ENCODE measurements at regions not wholly inside any gene's neighbourhood (a gene's known extent, or its start where the extent isn't known, plus 50 kb on each side); places are given as distances from the start of the nearest gene placed in this dataset.

DNA sequence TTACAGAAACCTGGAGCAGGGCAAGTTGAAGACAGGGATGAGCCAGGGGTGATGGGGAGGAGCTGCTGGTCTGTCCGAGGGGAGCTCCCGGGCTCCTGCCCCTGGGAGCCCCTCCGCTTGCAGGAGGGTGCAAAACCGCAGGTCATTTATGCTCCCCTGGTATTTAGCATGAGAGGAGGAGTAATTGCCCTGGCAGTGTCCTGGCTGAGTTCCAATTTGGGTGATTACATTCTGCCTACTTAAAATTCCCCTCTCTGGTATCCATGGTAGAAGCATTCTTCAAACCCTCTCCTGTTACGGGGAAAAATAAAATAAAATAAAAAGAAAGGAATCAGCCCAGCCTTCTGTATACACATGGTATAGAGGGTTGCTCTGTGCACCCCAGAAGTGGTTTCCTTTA is 61.7 kb upstream of the VRK1 start:
- no peak for DNase-seq (ENCODE audit: low spot score)
- H3K4me1 Mint-ChIP-seq (ENCODE audit: low read depth) = no peaks in the 10 kb centered on the region
- H3K36me3 Mint-ChIP-seq (ENCODE audit: low read depth) = no peaks in the 10 kb centered on the region
- TF ChIP-seq, protein P1, sequence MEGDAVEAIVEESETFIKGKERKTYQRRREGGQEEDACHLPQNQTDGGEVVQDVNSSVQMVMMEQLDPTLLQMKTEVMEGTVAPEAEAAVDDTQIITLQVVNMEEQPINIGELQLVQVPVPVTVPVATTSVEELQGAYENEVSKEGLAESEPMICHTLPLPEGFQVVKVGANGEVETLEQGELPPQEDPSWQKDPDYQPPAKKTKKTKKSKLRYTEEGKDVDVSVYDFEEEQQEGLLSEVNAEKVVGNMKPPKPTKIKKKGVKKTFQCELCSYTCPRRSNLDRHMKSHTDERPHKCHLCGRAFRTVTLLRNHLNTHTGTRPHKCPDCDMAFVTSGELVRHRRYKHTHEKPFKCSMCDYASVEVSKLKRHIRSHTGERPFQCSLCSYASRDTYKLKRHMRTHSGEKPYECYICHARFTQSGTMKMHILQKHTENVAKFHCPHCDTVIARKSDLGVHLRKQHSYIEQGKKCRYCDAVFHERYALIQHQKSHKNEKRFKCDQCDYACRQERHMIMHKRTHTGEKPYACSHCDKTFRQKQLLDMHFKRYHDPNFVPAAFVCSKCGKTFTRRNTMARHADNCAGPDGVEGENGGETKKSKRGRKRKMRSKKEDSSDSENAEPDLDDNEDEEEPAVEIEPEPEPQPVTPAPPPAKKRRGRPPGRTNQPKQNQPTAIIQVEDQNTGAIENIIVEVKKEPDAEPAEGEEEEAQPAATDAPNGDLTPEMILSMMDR (IDR thresholded peaks at IDR 0.05) = no peak
- no peak overlapping the region for H3K4me3 Mint-ChIP-seq (ENCODE audit: unreplicated experiment)
- no peak overlapping the region for H3K27ac Mint-ChIP-seq (ENCODE audit: unreplicated experiment)
- H3K9me3 Mint-ChIP-seq (ENCODE audit: low read depth) = no peaks in the 10 kb centered on the region
- peaks cover 42% of the 10 kb centered on the region for H3K27me3 Mint-ChIP-seq (ENCODE audit: low read depth)

DNA sequence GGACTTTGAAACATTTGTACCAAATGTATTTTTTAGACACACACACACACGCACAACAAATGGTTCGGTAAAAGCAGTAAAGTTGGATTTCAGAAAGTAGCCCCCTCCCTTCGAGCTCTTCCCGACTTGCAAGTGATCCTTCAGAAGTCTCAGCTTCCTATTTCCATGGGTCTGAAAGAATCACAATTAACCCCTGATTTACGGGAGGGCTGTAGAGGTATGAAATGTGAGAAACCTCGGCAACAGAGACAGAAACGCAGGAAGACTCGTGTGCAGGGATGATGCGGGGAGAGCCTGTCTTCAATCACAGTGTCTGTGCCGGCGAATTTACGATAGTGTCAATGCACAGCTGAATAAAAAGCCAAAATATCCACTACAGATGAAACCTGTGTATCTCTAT is 60.7 kb upstream of the VRK1 start:
- TF ChIP-seq, protein P1 (IDR thresholded peaks at IDR 0.05) = no peak
- DNase-seq (ENCODE audit: low spot score) = no peak
- Mint-ChIP-seq H3K27me3 (ENCODE audit: low read depth) (peaks cover 47% of the 10 kb centered on the region), H3K9me3 (ENCODE audit: low read depth) (no peaks in the 10 kb centered on the region), H3K4me3 (ENCODE audit: unreplicated experiment) (no peak overlapping the region), H3K36me3 (ENCODE audit: low read depth) (no peaks in the 10 kb centered on the region), H3K4me1 (ENCODE audit: low read depth) (peaks cover 5% of the 10 kb centered on the region), H3K27ac (ENCODE audit: unreplicated experiment) (no peak overlapping the region)

DNA sequence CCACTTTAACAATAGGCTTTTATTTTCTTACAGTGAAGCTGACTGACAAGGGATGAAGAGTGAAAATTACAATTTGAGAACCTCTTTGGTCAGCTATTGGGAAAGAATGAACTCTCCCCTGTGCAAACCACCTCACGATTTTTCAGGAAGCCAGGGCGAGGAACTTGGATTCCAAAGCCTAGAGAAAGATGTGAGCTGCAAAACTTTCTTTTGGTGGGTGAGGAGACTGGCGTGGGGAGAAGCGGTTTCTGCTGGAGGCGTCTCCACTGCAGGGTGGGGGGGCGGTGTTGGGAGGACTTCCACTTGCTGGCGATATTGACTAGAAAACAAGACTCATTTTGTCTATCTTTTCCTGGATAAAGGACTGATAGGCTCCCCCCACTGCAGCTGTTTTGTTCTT is 59.3 kb upstream of the VRK1 start:
- no peak for DNase-seq (ENCODE audit: low spot score)
- H3K27me3 Mint-ChIP-seq (ENCODE audit: low read depth) = peaks cover 53% of the 10 kb centered on the region

DNA sequence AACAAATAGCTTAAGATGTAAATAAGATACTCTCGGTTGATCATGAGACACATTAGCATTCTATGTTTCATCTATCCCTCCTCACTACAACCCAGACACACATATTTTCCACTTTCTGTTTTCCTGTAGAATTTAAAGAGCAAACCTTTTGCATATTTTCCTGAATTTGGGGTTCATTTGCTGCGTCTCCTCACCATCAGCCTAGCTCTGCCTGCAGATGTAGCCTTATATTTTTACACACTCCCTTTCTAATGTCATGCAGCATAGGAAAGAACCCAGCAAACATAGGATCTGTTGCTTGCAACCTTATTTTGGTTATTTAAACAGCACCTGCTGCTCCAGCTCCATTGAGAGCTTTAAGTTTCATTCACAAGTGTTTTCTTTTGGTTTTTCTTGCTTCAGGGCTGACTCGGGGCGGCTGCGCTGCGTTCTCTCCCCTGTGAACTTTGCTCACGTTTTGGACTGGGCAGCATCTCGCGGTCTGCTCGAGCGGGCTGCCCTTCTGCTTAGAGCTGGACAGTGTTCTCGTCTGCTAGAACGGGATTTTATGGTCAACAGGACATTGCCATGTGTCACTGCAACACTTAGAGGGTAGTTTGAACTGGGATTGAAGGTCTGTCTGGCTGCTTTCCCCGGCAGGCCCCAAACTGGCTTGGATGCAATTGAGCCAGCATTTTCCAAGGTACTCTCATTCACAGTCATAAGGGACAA is 57.8 kb upstream of the VRK1 start:
- Mint-ChIP-seq H3K9me3 (ENCODE audit: low read depth) (no peaks in the 10 kb centered on the region), H3K4me3 (ENCODE audit: unreplicated experiment) (no peak overlapping the region)

More for the DNA sequence above, 59.3 kb upstream of the VRK1 start:
- Mint-ChIP-seq H3K4me3 (ENCODE audit: unreplicated experiment) (no peak overlapping the region), H3K27ac (ENCODE audit: unreplicated experiment) (no peak overlapping the region), H3K36me3 (ENCODE audit: low read depth) (no peaks in the 10 kb centered on the region), H3K4me1 (ENCODE audit: low read depth) (peaks cover 8% of the 10 kb centered on the region), H3K9me3 (ENCODE audit: low read depth) (no peaks in the 10 kb centered on the region)
- TF ChIP-seq, protein P1 (IDR thresholded peaks at IDR 0.05) = no peak

DNA sequence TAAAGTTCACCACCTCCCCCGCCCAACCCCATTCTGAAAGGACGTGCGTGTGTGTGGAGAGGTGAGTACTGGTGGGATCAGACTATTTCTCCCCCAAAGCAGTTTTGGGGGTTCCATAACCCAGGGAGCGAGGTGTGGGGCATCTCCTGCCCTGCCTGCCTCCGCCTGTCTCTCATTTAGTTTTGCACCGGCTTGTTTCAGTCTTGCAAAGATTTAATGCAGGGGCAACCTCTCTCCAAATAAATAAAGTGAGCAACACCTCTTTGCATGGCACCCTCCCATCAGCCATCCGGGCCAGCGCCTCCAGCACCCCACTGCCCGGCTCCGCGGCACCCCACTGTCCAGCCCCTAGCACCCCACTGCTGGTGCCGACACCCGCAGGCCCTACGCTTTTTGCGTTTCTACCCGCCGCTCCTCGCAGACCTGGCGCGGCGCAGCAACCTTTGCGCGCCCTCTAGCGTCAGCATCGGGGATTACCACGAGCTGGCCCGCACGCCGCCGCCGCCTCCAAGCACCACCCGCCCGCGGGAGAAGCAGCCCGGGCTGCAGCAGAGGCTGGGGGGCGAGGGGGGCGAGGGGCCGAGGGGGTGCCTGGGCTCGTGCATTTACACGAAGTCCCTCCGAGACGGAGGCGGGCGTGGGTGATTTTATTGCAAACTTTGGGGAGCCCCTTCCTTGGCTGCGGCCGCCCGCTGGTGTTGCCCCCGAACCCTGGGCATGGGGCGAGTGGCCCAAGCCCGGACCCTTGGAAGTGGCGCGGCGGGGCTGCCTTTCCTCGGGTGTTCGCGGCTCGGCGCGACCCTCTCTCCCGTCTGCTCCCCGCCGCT is 55.8 kb upstream of the VRK1 start:
- Mint-ChIP-seq H3K27ac (ENCODE audit: unreplicated experiment) (no peak overlapping the region), H3K36me3 (ENCODE audit: low read depth) (no peaks in the 10 kb centered on the region), H3K27me3 (ENCODE audit: low read depth) (peaks cover 64% of the 10 kb centered on the region), H3K4me3 (ENCODE audit: unreplicated experiment) (peak overlapping the region; percentile 68), H3K9me3 (ENCODE audit: low read depth) (peaks cover 6% of the 10 kb centered on the region), H3K4me1 (ENCODE audit: low read depth) (peaks cover 8% of the 10 kb centered on the region)
- TF ChIP-seq, protein P1 (IDR thresholded peaks at IDR 0.05) = peak; percentile 97
- no peak for DNase-seq (ENCODE audit: low spot score)

More for the DNA sequence above, 57.8 kb upstream of the VRK1 start:
- no peak for DNase-seq (ENCODE audit: low spot score)
- no peaks in the 10 kb centered on the region for H3K36me3 Mint-ChIP-seq (ENCODE audit: low read depth)
- peaks cover 8% of the 10 kb centered on the region for H3K4me1 Mint-ChIP-seq (ENCODE audit: low read depth)
- TF ChIP-seq, protein P1 (IDR thresholded peaks at IDR 0.05) = no peak
- no peak overlapping the region for H3K27ac Mint-ChIP-seq (ENCODE audit: unreplicated experiment)
- peaks cover 56% of the 10 kb centered on the region for H3K27me3 Mint-ChIP-seq (ENCODE audit: low read depth)

All from chondrocyte (in vitro differentiated cells).